Heart left ventricle (tissue), 16 donors: ENCODE measurements at regions not wholly inside any gene's neighbourhood (a gene's known extent, or its start where the extent isn't known, plus 50 kb on each side); places are given as distances from the start of the nearest gene placed in this dataset.

ENCODE experiments used
- ATAC-seq, 4 donors: fragments of 200-7000 bp; cut with Tn5 transposase; one replicate each; pipeline ENCODE4 v1.9.1; 2020 to 2022; ENCODE audit warnings: moderate library complexity in 4 of 4, mild to moderate bottlenecking in 3 of 4, moderate number of reproducible peaks in 1 of 4
- DNase-seq, 5 donors: peaks; one replicate each; pipeline ENCODE4 v3.0.0-alpha.2; 2020
- H3K27ac ChIP-seq, 12 donors: fragments of 200-600 bp; sonication (generic) in 4 of 12; one replicate each; pipeline versions ENCODE4 v1.5.0 to v1.8.0; 2016 to 2022; ENCODE audit warnings: mild to moderate bottlenecking in 2 of 12
- H3K27me3 ChIP-seq, 9 donors: fragments of 200-600 bp; sonication (generic) in 2 of 9; one replicate each; pipeline versions ENCODE4 v1.5.1 to v1.8.0; 2016 to 2022; ENCODE audit warnings: mild to moderate bottlenecking in 3 of 9
- H3K36me3 ChIP-seq, 9 donors: fragments of 200-600 bp; sonication (generic) in 2 of 9; one replicate each; pipeline versions ENCODE4 v1.5.0 to v1.8.0; 2018 to 2022; ENCODE audit warnings: mild to moderate bottlenecking in 2 of 9
- H3K4me1 ChIP-seq, 12 donors: fragments of 200-600 bp; sonication (generic) in 4 of 12; one replicate each; pipeline versions ENCODE4 v1.5.0 to v1.8.0; 2016 to 2022; ENCODE audit warnings: mild to moderate bottlenecking in 3 of 12
- H3K4me3 ChIP-seq, 12 donors: fragments of 200-600 bp; sonication (generic) in 4 of 12; one replicate each; pipeline versions ENCODE4 v1.5.0 to v1.8.0; 2017 to 2022; ENCODE audit warnings: mild to moderate bottlenecking in 9 of 12, moderate library complexity in 4 of 12
- H3K9me3 ChIP-seq, 12 donors: fragments of 200-600 bp; sonication (generic) in 4 of 12; one replicate each; pipeline versions ENCODE4 v1.5.0 to v1.8.0; 2016 to 2022; ENCODE audit warnings: mild to moderate bottlenecking in 1 of 12
- CTCF ChIP-seq, 12 donors: fragments of 200-600 bp; sonication (generic) in 4 of 12; IDR thresholded peaks; one replicate each; pipeline versions ENCODE4 v1.5.0 to v1.8.0; 2018 to 2022; ENCODE audit warnings: antibody characterized with exemption in 12 of 12, mild to moderate bottlenecking in 5 of 12
- POLR2A ChIP-seq, 2 donors: fragments of 450-650 bp; IDR thresholded peaks; one replicate each; pipeline ENCODE4 v1.6.1; 2017; ENCODE audit warnings: antibody characterized with exemption in 2 of 2, mild to moderate bottlenecking in 2 of 2, moderate library complexity in 2 of 2
- WGBS, 4 donors: extraction: QIAGEN DNeasy Blood & Tissue Kit in 2 of 4; methylation state at CpG; one replicate each; pipeline versions ENCODE4 v1.1.5 to v1.1.7; 2013 to 2018; 5-methylcytosine and 5-hydroxymethylcytosine counted together
- intact Hi-C, 10 donors: fragments of 100-400 bp; cut with DNase I; formaldehyde crosslinking; loops; one replicate each; pipeline versions ENCODE4 v1.11.1 to v1.14.2; 2022
- donor health status: ischemic (EF 13 %, LVEDD 7.1; RV severe dilation, severe dysfunction).
- donor health status: healthy with polysubstance abuse.
- donor health status: DM: no; HTN: yes; CAD: no.
- donor health status: DM: no; HTN: no; CAD: no.
- donor health status: ischemic (EF 25% LVEDD 6.9; RV normal size, moderate dysfunction).
- donor health status: ischemic (EF 25% LVEDD 5.7; RV mildly dilated, moderate dysfunction).
- donor health status: healthy.
- donor health status: DM: yes; HTN: yes; CAD: no.
- donor health status: ischemic (EF 35%, LVEDD 5.7; RV mildly dilated, moderate dysfunction).
- donor health status: nonischemic (EF 11% LVEDD 7.7; RV severe dilation, severe dysfunction).
- donor health status: DM: yes; HTN: yes; CAD: no.
- donor health status: PGD.
- donor health status: ischemic (EF 29% LVEDD 5.4; RV normal size, mild dysfunction).
- donor health status: nonischemic (EF 23%, LVEDD 6.1; RV moderate dilation, normal function).

GRCh38 chr13:78719367-78719766 is 60.4 kb upstream of the OBI1 start:
- Histone ChIP-seq H3K27ac (no peak overlapping the region), H3K27me3 (peaks cover 0 to 8% (median 4%) of the 10 kb centered on the region in 9 donors), H3K4me1 (no peaks in the 10 kb centered on the region), H3K4me3 (no peak overlapping the region), H3K9me3 (no peaks in the 10 kb centered on the region), H3K36me3 (no peaks in the 10 kb centered on the region)
- no peak for ATAC-seq
- TF ChIP-seq POLR2A (IDR thresholded peaks at IDR 0.05) (no peak), CTCF (IDR thresholded peaks at IDR 0.05) (no peak)
- intact Hi-C loops = no loop called here
- no peak for DNase-seq
- 90 to 96% (median 94%) methylated on average over 2 of the region's 2 CpGs for WGBS, 4 donors

- intact Hi-C loops = no loop called here
These were observed 55.8 kb upstream of the OBI1 start for GRCh38 chr13:78714717-78715116.

GRCh38 chr13:78712831-78713230 is 53.9 kb upstream of the OBI1 start:
- H3K9me3 ChIP-seq = no peaks in the 10 kb centered on the region
- H3K27me3 ChIP-seq = peaks cover 0 to 6% (median 0%) of the 10 kb centered on the region in 9 donors
- no peaks in the 10 kb centered on the region for H3K36me3 ChIP-seq
- no peak overlapping the region for H3K4me3 ChIP-seq
- ATAC-seq = no peak
- TF ChIP-seq CTCF (IDR thresholded peaks at IDR 0.05) = no peak
- no peak for TF ChIP-seq POLR2A (IDR thresholded peaks at IDR 0.05)
- DNase-seq = no peak
- 62 to 65% (median 63%) methylated on average over 4 of the region's 4 CpGs for WGBS, 4 donors
- no peaks in the 10 kb centered on the region for H3K4me1 ChIP-seq
- intact Hi-C loops = no loop called here
- no peak overlapping the region for H3K27ac ChIP-seq

More at GRCh38 chr13:78714717-78715116, 55.8 kb upstream of the OBI1 start:
- 70 to 80% (median 74%) methylated on average over 1 of the region's 1 CpG for WGBS, 4 donors
- peaks cover 0 to 6% (median 0%) of the 10 kb centered on the region in 9 donors for H3K27me3 ChIP-seq
- H3K4me3 ChIP-seq = no peak overlapping the region
- no peak for DNase-seq
- no peak for ATAC-seq
- TF ChIP-seq POLR2A (IDR thresholded peaks at IDR 0.05) (no peak), CTCF (IDR thresholded peaks at IDR 0.05) (no peak)
- no peaks in the 10 kb centered on the region for H3K36me3 ChIP-seq
- no peaks in the 10 kb centered on the region for H3K9me3 ChIP-seq
- H3K27ac ChIP-seq = no peak overlapping the region
- H3K4me1 ChIP-seq = no peaks in the 10 kb centered on the region

- no peak overlapping the region for H3K27ac ChIP-seq
- H3K9me3 ChIP-seq = peaks cover 0 to 3% (median 0%) of the 10 kb centered on the region in 12 donors
- no peaks in the 10 kb centered on the region for H3K36me3 ChIP-seq
- WGBS, 4 donors = 92 to 97% (median 96%) methylated on average over 1 of the region's 1 CpG
- no peak for ATAC-seq
- H3K4me1 ChIP-seq = no peaks in the 10 kb centered on the region
- peaks cover 0 to 6% (median 0%) of the 10 kb centered on the region in 9 donors for H3K27me3 ChIP-seq
- DNase-seq = no peak
- TF ChIP-seq CTCF (IDR thresholded peaks at IDR 0.05) = no peak
- no peak for TF ChIP-seq POLR2A (IDR thresholded peaks at IDR 0.05)
- intact Hi-C loops = no loop called here
- H3K4me3 ChIP-seq = no peak overlapping the region
These were observed 50.1 kb upstream of the OBI1 start for GRCh38 chr13:78709028-78709427.
